ENCODE measurements at regions not wholly inside any gene's neighbourhood (a gene's known extent, or its start where the extent isn't known, plus 50 kb on each side); places are given as distances from the start of the nearest gene placed in this dataset.

DNA sequence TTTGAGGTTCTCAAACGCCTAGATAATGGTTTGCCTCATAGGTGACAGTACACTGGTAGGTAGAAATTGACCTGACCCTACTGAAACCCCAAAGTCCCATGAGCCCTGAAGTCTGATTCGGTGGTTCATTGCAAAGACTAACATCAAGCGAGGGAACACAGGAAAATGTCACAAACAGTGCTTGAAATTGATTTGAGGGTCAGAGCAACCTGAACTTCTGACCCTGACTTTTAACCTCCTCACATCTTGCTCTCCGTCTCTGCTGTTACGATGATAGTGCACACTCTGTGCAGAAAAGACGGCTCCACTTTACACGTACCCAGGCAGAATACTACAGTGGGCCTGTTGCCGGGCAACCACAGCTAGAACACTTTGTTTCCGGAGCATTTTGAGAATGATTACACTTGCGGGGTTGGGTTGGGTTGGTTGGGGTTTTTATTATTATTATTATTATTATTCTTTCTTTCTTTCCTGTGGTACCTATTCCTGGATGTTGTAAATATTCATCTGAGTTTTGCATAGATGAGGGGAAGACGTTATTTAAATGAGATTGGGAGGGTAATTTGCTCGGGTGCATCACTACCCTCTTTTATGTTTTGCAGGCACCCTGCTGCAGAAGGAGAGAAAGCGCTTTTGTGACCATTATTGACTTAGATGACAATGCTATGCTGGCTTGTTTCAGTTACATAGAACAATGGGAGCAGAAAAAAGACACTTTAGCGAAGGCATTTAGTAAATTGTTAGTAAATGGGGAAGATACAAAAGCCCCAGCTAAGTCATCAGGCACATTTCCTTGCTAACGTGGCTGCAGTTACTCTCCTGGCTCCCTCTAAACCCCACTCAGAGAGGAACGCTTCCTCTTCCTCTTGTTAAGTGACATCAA is 438.1 kb upstream of the NRP1 start:
- TF ChIP-seq, protein P1, sequence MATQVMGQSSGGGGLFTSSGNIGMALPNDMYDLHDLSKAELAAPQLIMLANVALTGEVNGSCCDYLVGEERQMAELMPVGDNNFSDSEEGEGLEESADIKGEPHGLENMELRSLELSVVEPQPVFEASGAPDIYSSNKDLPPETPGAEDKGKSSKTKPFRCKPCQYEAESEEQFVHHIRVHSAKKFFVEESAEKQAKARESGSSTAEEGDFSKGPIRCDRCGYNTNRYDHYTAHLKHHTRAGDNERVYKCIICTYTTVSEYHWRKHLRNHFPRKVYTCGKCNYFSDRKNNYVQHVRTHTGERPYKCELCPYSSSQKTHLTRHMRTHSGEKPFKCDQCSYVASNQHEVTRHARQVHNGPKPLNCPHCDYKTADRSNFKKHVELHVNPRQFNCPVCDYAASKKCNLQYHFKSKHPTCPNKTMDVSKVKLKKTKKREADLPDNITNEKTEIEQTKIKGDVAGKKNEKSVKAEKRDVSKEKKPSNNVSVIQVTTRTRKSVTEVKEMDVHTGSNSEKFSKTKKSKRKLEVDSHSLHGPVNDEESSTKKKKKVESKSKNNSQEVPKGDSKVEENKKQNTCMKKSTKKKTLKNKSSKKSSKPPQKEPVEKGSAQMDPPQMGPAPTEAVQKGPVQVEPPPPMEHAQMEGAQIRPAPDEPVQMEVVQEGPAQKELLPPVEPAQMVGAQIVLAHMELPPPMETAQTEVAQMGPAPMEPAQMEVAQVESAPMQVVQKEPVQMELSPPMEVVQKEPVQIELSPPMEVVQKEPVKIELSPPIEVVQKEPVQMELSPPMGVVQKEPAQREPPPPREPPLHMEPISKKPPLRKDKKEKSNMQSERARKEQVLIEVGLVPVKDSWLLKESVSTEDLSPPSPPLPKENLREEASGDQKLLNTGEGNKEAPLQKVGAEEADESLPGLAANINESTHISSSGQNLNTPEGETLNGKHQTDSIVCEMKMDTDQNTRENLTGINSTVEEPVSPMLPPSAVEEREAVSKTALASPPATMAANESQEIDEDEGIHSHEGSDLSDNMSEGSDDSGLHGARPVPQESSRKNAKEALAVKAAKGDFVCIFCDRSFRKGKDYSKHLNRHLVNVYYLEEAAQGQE (IDR thresholded peaks at IDR 0.05; ENCODE audit: insufficient read depth in 1 of 2, low read depth in 2 of 2, low read length in 2 of 2) = no peak
- no peak for TF ChIP-seq POLR2AphosphoS5 (IDR thresholded peaks at IDR 0.05; ENCODE audit: low read depth, low read length)

Data from PFSK-1 (cell line).